AG04449 (cell line): ENCODE measurements at regions not wholly inside any gene's neighbourhood (a gene's known extent, or its start where the extent isn't known, plus 50 kb on each side); places are given as distances from the start of the nearest gene placed in this dataset.

ENCODE experiments used
- CTCF ChIA-PET: fragments of 350-600 bp; formaldehyde crosslinking; extraction: SDS; loops from one replicate; lab custom pipeline; 2021; ENCODE audit warnings: antibody characterized with exemption; lab: Yijun Ruan, JAX
- POLR2A ChIA-PET: fragments of 400-600, 350-600 bp; formaldehyde crosslinking; extraction: SDS; loops from one replicate; lab custom pipeline; 2020; ENCODE audit warnings: antibody characterized with exemption, inconsistent platforms; lab: Yijun Ruan, JAX
- DNase-seq: peaks from one replicate; pipeline ENCODE4 v3.0.0-alpha.2; 2010; ENCODE audit warnings: low read depth, low spot score
- H3K4me3 ChIP-seq: 2 replicates; pipeline ENCODE4 v1.5.1; 2011; ENCODE audit warnings: low read depth, mild to moderate bottlenecking, control low read depth, low read length
- CTCF ChIP-seq: IDR thresholded peaks from one replicate; pipeline ENCODE4 v1.5.1; 2011; ENCODE audit warnings: mild to moderate bottlenecking, moderate library complexity, low read length, control low read depth, inconsistent platforms; ENCODE audit not compliant: insufficient read depth; ENCODE audit errors: missing control alignments

- ChIA-PET POLR2A (no interaction called here), CTCF (interaction anchor here (1.1 to 1.6 kb wide), 3 partner anchors 9 to 438 kb away, joined by 3 to 5 read pairs (median 4); no protein-coding TSS in a partner anchor)
- H3K4me3 ChIP-seq, result no peak overlapping the region
Observed at GRCh38 chr12:107567876-107568619, 117.6 kb upstream of the PWP1 start.

GRCh38 chr12:107568718-107569117 is 116.9 kb upstream of the PWP1 start:
- no peak for TF ChIP-seq CTCF
- H3K4me3 ChIP-seq, result no peak overlapping the region
- DNase-seq, result no peak
- POLR2A ChIA-PET, result no interaction called here
- CTCF ChIA-PET, result interaction anchor here (1.1 to 1.6 kb wide), 3 partner anchors 10 to 438 kb away, joined by 3 to 5 read pairs (median 4); no protein-coding TSS in a partner anchor

More at GRCh38 chr12:107567876-107568619, 117.6 kb upstream of the PWP1 start:
- DNase-seq, result no peak
- no peak for TF ChIP-seq CTCF

- POLR2A ChIA-PET, result no interaction called here
- no peak for DNase-seq
Observed at GRCh38 chr12:107570721-107571120, 114.9 kb upstream of the PWP1 start.

GRCh38 chr12:107571492-107571891 is 114.1 kb upstream of the PWP1 start:
- no peak overlapping the region for H3K4me3 ChIP-seq
- no peak for DNase-seq
- ChIA-PET POLR2A (no interaction called here), CTCF (interaction anchor here (1.0 to 1.5 kb wide), 3 partner anchors 13 to 440 kb away, joined by 3 to 5 read pairs (median 3); no protein-coding TSS in a partner anchor)
- no peak for TF ChIP-seq CTCF

More at GRCh38 chr12:107570721-107571120, 114.9 kb upstream of the PWP1 start:
- TF ChIP-seq CTCF, result no peak
- H3K4me3 ChIP-seq, result no peak overlapping the region
- CTCF ChIA-PET, result interaction anchor here (1.0 to 1.5 kb wide), 2 partner anchors 14 to 37 kb away, joined by 3 to 5 read pairs; no protein-coding TSS in a partner anchor

- CTCF ChIA-PET, result interaction anchor here (0.8 to 1.3 kb wide), 2 partner anchors 9 to 443 kb away, joined by 3 to 5 read pairs; no protein-coding TSS in a partner anchor
- DNase-seq, result no peak
- no peak for TF ChIP-seq CTCF
- H3K4me3 ChIP-seq, result no peak overlapping the region
- POLR2A ChIA-PET, result no interaction called here
Observed at GRCh38 chr12:107574691-107575090, 110.9 kb upstream of the PWP1 start.
